ENCODE measurements at regions not wholly inside any gene's neighbourhood (a gene's known extent, or its start where the extent isn't known, plus 50 kb on each side); places are given as distances from the start of the nearest gene placed in this dataset.

GRCh38 chr5:124234022-124234769 lies 512.2 kb downstream of the ZNF608 start:
- FAIRE-seq: no peak
- dilution Hi-C loops (cut with MboI; ENCODE audit: extremely low pct_ligation_motif_present, low sequenced_read_pairs): no loop called here
- DNase-seq (ENCODE audit: low read depth, low spot score): no peak
- Histone ChIP-seq H3K4me3 (ENCODE audit: control insufficient read depth in 2 of 3, extremely low read depth in 1 of 3, insufficient read depth in 2 of 3, low read depth in 1 of 3, low read length in 3 of 3) (no peak overlapping the region), H2AFZ (ENCODE audit: control insufficient read depth, low read length) (no peak overlapping the region), H3K9me3 (ENCODE audit: control insufficient read depth, low read depth, low read length) (no peaks in the 10 kb centered on the region), H3K36me3 (ENCODE audit: control insufficient read depth in 2 of 2, extremely low read depth in 1 of 2, insufficient read depth in 2 of 2, low read length in 2 of 2) (no peaks in the 10 kb centered on the region), H3K79me2 (ENCODE audit: control insufficient read depth, insufficient read depth, low read length) (no peaks in the 10 kb centered on the region), H3K27me3 (ENCODE audit: control insufficient read depth, extremely low read depth, insufficient read depth, low read length) (no peaks in the 10 kb centered on the region), H3K4me2 (ENCODE audit: control insufficient read depth, extremely low read depth, insufficient read depth, low read depth, low read length) (no peak overlapping the region), H4K20me1 (ENCODE audit: control insufficient read depth, extremely low read depth, insufficient read depth, low read length) (no peaks in the 10 kb centered on the region), H3K9ac (ENCODE audit: control insufficient read depth, extremely low read depth, insufficient read depth, low read length) (no peak overlapping the region), H3K9me1 (ENCODE audit: control insufficient read depth, extremely low read depth, insufficient read depth, low read length) (no peaks in the 10 kb centered on the region), H3K27ac (ENCODE audit: control insufficient read depth, insufficient read depth, low read length) (no peak overlapping the region), H3K4me1 (ENCODE audit: control insufficient read depth, extremely low read depth, insufficient read depth, low read length) (peaks cover 5% of the 10 kb centered on the region)
- TF ChIP-seq, protein P1, sequence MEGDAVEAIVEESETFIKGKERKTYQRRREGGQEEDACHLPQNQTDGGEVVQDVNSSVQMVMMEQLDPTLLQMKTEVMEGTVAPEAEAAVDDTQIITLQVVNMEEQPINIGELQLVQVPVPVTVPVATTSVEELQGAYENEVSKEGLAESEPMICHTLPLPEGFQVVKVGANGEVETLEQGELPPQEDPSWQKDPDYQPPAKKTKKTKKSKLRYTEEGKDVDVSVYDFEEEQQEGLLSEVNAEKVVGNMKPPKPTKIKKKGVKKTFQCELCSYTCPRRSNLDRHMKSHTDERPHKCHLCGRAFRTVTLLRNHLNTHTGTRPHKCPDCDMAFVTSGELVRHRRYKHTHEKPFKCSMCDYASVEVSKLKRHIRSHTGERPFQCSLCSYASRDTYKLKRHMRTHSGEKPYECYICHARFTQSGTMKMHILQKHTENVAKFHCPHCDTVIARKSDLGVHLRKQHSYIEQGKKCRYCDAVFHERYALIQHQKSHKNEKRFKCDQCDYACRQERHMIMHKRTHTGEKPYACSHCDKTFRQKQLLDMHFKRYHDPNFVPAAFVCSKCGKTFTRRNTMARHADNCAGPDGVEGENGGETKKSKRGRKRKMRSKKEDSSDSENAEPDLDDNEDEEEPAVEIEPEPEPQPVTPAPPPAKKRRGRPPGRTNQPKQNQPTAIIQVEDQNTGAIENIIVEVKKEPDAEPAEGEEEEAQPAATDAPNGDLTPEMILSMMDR (optimal IDR thresholded peaks at IDR 0.05 in 1 of 3, IDR thresholded peaks at IDR 0.05 in 1 of 3, conservative IDR thresholded peaks at IDR 0.05 in 1 of 3; ENCODE audit: extremely low read depth in 1 of 3, insufficient read depth in 2 of 3, low read length in 3 of 3): no peak
- TF ChIP-seq EZH2 (IDR thresholded peaks at IDR 0.05; ENCODE audit: low read length): no peak

DNA sequence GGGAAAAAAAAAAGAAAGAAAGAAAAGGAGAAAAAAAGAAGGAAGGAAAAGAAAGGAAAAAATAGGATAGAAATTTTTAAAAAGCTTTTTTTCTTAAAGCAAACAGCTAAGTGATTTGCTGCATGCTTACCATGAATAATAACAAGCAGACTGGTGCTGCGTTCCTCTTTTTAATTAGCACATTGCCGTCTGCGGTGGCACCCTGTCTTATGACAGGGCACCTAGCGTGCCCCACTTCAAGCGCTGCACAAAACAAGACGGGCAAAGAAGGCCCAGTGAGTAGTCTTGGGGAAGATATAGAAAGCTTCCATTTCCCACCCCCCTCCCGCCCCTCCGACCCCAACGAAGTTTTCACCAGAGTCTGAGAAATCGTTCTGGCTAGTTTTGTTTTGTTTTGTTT lies 513.9 kb downstream of the ZNF608 start:
- Histone ChIP-seq H2AFZ (ENCODE audit: control insufficient read depth, low read length) (no peak overlapping the region), H4K20me1 (ENCODE audit: control insufficient read depth, extremely low read depth, insufficient read depth, low read length) (no peaks in the 10 kb centered on the region), H3K4me1 (ENCODE audit: control insufficient read depth, extremely low read depth, insufficient read depth, low read length) (no peaks in the 10 kb centered on the region), H3K9me3 (ENCODE audit: control insufficient read depth, low read depth, low read length) (no peaks in the 10 kb centered on the region), H3K4me2 (ENCODE audit: control insufficient read depth, extremely low read depth, insufficient read depth, low read depth, low read length) (no peak overlapping the region), H3K27ac (ENCODE audit: control insufficient read depth, insufficient read depth, low read length) (no peak overlapping the region), H3K27me3 (ENCODE audit: control insufficient read depth, extremely low read depth, insufficient read depth, low read length) (no peaks in the 10 kb centered on the region), H3K4me3 (ENCODE audit: control insufficient read depth in 2 of 3, extremely low read depth in 1 of 3, insufficient read depth in 2 of 3, low read depth in 1 of 3, low read length in 3 of 3) (no peak overlapping the region), H3K9ac (ENCODE audit: control insufficient read depth, extremely low read depth, insufficient read depth, low read length) (no peak overlapping the region), H3K36me3 (ENCODE audit: control insufficient read depth in 2 of 2, extremely low read depth in 1 of 2, insufficient read depth in 2 of 2, low read length in 2 of 2) (no peaks in the 10 kb centered on the region), H3K9me1 (ENCODE audit: control insufficient read depth, extremely low read depth, insufficient read depth, low read length) (no peaks in the 10 kb centered on the region), H3K79me2 (ENCODE audit: control insufficient read depth, insufficient read depth, low read length) (no peaks in the 10 kb centered on the region)
- dilution Hi-C loops (cut with MboI; ENCODE audit: extremely low pct_ligation_motif_present, low sequenced_read_pairs): no loop called here
- DNase-seq (ENCODE audit: low read depth, low spot score) (no peak), FAIRE-seq (no peak)
- no peak for TF ChIP-seq EZH2 (IDR thresholded peaks at IDR 0.05; ENCODE audit: low read length)
- TF ChIP-seq, protein P1 (optimal IDR thresholded peaks at IDR 0.05 in 1 of 3, IDR thresholded peaks at IDR 0.05 in 1 of 3, conservative IDR thresholded peaks at IDR 0.05 in 1 of 3; ENCODE audit: extremely low read depth in 1 of 3, insufficient read depth in 2 of 3, low read length in 3 of 3): no peak

Measured in keratinocyte (primary cell).